ENCODE measurements at regions not wholly inside any gene's neighbourhood (a gene's known extent, or its start where the extent isn't known, plus 50 kb on each side); places are given as distances from the start of the nearest gene placed in this dataset.

DNA sequence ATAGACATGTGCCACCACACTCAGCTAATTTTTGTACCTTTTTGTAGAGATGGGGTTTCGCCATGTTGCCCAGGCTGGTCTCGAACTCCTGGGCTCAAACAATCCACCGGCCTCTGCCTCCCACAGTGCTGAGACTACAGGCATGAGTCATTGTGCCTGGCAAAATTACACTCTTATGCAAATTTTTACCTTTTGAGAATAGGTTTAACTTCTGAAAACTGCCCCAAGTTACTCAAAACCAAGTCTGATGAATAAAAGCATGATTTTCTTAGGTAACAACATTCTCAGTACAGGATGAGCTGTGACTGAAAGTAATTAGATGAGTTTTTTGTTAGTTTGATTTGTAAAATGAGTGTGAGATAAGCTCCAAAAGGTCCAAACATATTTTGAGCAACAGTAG, 166.0 kb downstream of the RPS29 start:
- TF ChIP-seq, protein P1, sequence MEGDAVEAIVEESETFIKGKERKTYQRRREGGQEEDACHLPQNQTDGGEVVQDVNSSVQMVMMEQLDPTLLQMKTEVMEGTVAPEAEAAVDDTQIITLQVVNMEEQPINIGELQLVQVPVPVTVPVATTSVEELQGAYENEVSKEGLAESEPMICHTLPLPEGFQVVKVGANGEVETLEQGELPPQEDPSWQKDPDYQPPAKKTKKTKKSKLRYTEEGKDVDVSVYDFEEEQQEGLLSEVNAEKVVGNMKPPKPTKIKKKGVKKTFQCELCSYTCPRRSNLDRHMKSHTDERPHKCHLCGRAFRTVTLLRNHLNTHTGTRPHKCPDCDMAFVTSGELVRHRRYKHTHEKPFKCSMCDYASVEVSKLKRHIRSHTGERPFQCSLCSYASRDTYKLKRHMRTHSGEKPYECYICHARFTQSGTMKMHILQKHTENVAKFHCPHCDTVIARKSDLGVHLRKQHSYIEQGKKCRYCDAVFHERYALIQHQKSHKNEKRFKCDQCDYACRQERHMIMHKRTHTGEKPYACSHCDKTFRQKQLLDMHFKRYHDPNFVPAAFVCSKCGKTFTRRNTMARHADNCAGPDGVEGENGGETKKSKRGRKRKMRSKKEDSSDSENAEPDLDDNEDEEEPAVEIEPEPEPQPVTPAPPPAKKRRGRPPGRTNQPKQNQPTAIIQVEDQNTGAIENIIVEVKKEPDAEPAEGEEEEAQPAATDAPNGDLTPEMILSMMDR (IDR thresholded peaks at IDR 0.05; ENCODE audit: extremely low read depth, insufficient read depth, missing control alignments): no peak
- in situ Hi-C loops (cut with MboI; ENCODE audit: low pct_unique_long_range_greater_than_20kb, low sequenced_read_pairs, unreplicated experiment): no loop called here
- peak; percentile 13 for DNase-seq (ENCODE audit: low spot score)

DNA sequence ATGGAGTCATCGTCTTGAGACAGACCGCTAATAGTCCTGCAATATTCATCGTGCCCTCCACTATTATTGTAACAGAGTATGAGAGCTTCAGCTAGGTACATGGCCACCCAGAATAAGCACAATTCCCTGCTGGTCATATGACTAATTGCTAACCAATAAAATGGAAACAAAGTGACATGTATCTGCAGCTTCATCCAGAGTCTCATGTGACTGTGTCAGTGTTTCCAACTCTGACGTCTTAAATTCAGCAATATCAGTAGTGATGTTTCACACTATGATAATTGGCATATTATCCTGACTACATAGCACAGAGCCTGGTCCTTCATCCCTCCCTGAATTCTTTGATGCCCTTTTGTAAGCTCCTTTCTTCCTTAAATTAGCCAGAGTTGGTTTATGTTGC, 167.4 kb downstream of the RPS29 start:
- TF ChIP-seq, protein P1 (IDR thresholded peaks at IDR 0.05; ENCODE audit: extremely low read depth, insufficient read depth, missing control alignments): no peak
- in situ Hi-C loops (cut with MboI; ENCODE audit: low pct_unique_long_range_greater_than_20kb, low sequenced_read_pairs, unreplicated experiment): no loop called here
- DNase-seq (ENCODE audit: low spot score): no peak

DNA sequence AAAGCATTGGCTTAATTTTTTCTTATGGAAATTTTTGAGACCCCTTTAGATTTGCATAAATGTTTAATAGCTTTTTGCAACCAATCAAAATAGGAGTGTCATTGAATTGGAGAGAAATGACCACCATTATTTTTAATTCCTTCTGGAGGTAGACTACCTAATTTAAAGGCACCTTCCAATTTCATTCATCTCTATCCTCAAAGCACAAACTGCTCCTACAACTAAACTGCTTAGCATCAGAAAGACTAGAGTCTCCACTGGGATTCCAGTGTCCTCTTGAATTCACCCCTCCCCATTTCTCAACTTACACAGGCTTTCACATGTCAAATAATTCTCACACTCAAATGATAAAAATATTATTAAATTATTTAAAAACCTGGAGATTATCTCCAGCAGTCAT, 168.4 kb downstream of the RPS29 start:
- in situ Hi-C loops (cut with MboI; ENCODE audit: low pct_unique_long_range_greater_than_20kb, low sequenced_read_pairs, unreplicated experiment): no loop called here
- no peak for DNase-seq (ENCODE audit: low spot score)
- TF ChIP-seq, protein P1 (IDR thresholded peaks at IDR 0.05; ENCODE audit: extremely low read depth, insufficient read depth, missing control alignments): no peak

DNA sequence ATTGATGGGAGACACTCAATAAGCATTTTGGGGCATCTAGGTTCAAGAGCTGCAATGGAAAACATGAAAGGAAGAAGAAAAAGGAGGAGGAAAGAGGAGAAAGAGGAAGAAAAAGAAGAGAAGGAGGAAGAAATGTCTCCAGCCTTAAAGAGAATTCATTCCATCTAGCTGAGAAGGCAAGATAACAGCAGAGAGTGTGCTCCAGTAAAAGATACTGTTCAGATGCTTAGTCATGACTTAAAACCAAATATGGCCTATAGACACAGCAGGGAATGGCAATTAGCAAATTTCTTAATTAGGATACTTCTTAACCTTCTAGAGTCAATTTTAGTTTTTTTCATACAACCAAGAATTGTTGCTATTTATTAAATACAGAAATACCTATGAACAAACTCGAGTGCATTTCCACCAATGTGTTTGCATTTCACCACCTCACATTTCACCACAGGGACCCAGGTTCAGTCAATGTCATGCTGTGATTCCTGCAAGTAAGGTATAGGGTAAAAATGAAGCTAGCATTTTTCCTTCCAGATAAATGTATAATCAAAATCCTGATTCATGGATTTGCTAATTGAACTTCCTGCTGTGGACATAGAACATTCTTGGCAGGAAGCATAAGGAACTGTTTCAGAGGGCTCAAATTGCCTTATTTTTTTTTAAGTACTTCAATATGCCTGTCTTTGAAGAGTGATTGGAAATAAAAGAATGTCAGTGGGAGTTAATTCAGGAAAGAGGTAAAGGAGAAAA, 177.8 kb downstream of the RPS29 start:
- DNase-seq (ENCODE audit: low spot score): no peak
- TF ChIP-seq, protein P1 (IDR thresholded peaks at IDR 0.05; ENCODE audit: extremely low read depth, insufficient read depth, missing control alignments): no peak
- in situ Hi-C loops (cut with MboI; ENCODE audit: low pct_unique_long_range_greater_than_20kb, low sequenced_read_pairs, unreplicated experiment): no loop called here

DNA sequence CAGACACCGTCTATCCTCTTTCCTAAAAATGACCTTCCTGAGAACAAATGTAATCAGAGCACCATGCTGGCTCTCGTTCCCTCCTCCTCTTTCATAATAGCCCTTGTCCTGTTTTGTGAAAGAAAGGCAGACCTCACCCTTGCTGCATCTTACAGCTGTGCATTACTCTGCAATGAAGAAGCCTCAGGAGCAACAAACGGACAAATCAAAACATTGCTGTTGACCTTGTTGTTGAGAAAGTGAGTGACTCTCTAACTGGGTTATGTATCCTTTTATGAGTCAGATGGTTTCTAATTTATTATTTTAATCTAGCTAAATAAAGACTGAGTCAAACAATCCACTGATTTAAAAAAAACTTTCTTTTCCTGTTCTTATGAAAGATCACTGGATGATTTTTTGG, 180.9 kb downstream of the RPS29 start:
- TF ChIP-seq, protein P1 (IDR thresholded peaks at IDR 0.05; ENCODE audit: extremely low read depth, insufficient read depth, missing control alignments): no peak
- DNase-seq (ENCODE audit: low spot score): no peak
- in situ Hi-C loops (cut with MboI; ENCODE audit: low pct_unique_long_range_greater_than_20kb, low sequenced_read_pairs, unreplicated experiment): no loop called here

DNA sequence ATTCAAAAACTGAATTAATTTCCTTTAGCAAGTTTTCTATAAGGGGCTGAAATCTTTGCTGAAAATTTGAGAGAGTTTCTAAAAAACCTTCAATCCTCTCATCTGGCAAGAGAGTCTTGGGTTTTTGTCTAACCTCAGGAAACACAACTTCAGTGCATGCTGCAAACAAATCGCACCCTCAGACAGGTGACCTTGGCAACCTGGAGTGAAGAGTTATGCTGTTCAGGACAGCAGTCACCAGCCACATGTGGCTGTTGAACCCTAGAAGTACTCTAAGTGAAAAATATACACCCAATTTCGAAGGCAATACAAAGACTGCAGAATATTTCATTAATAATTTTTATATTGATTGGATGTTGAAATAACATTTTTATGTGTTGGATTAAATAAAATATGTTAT, 184.8 kb downstream of the RPS29 start:
- DNase-seq (ENCODE audit: low spot score): no peak
- TF ChIP-seq, protein P1 (IDR thresholded peaks at IDR 0.05; ENCODE audit: extremely low read depth, insufficient read depth, missing control alignments): no peak
- in situ Hi-C loops (cut with MboI; ENCODE audit: low pct_unique_long_range_greater_than_20kb, low sequenced_read_pairs, unreplicated experiment): no loop called here
